DOHH2 (cell line): ENCODE measurements at regions not wholly inside any gene's neighbourhood (a gene's known extent, or its start where the extent isn't known, plus 50 kb on each side); places are given as distances from the start of the nearest gene placed in this dataset.

Experiments used
- H3F3A ChIP-seq: fragments of 200-600 bp; sonication (generic), shearing (Covaris generic); 2 replicates; pipeline ENCODE4 v1.6.0; 2016; ENCODE audit warnings: antibody characterized with exemption, mild to moderate bottlenecking; ENCODE audit not compliant: control insufficient read depth, insufficient read depth
- H3K27ac ChIP-seq: fragments of 200-600 bp; sonication (generic); 2 replicates; pipeline ENCODE4 v1.5.1; 2014; ENCODE audit warnings: low read depth, mild to moderate bottlenecking, low read length, moderate library complexity
- H3K27me3 ChIP-seq: fragments of 200-600 bp; sonication (generic); 2 replicates; pipeline ENCODE4 v1.6.1; 2014; ENCODE audit warnings: mild to moderate bottlenecking, low read length, mixed read lengths; ENCODE audit not compliant: control insufficient read depth
- H3K36me3 ChIP-seq: fragments of 200-600 bp; sonication (generic); 2 replicates; pipeline ENCODE4 v1.6.1; 2014; ENCODE audit warnings: mild to moderate bottlenecking, low read length, moderate library complexity, mixed read lengths; ENCODE audit not compliant: control insufficient read depth
- H3K4me1 ChIP-seq: fragments of 200-600 bp; sonication (generic); 2 replicates; pipeline ENCODE4 v1.6.1; 2014; ENCODE audit warnings: mild to moderate bottlenecking, low read length, mixed read lengths; ENCODE audit not compliant: control insufficient read depth
- H3K4me2 ChIP-seq: fragments of 200-600 bp; sonication (generic); 2 replicates; pipeline ENCODE4 v1.6.0; 2014; ENCODE audit warnings: mild to moderate bottlenecking, low read length, moderate library complexity
- H3K4me3 ChIP-seq: fragments of 200-600 bp; sonication (generic); 2 replicates; pipeline ENCODE4 v1.5.1; 2014; ENCODE audit warnings: mild to moderate bottlenecking, low read length, mixed read lengths
- H3K79me2 ChIP-seq: fragments of 200-600 bp; sonication (generic); 2 replicates; pipeline ENCODE4 v1.6.1; 2014; ENCODE audit warnings: mild to moderate bottlenecking, low read length, mixed read lengths; ENCODE audit not compliant: control insufficient read depth
- H3K9me2 ChIP-seq: fragments of 200-600 bp; sonication (generic); replicated peaks from 2 replicates; pipeline ENCODE4 v1.6.1; 2014; ENCODE audit warnings: mild to moderate bottlenecking, low read length, mixed read lengths; ENCODE audit not compliant: control insufficient read depth
- H3K9me3 ChIP-seq: fragments of 200-600 bp; sonication (generic); 2 replicates; pipeline ENCODE4 v1.6.1; 2014; ENCODE audit warnings: antibody characterized with exemption, low read length, mixed read lengths; ENCODE audit not compliant: control insufficient read depth, insufficient read depth
- H4K20me1 ChIP-seq: fragments of 200-600 bp; sonication (generic); 2 replicates; pipeline ENCODE4 v1.6.0; 2014; ENCODE audit warnings: low read depth, mild to moderate bottlenecking, antibody characterized with exemption, low read length, moderate library complexity; ENCODE audit not compliant: control insufficient read depth, insufficient read depth
- CTCF ChIP-seq: fragments of 200-600 bp; sonication (generic); IDR thresholded peaks from one replicate; pipeline ENCODE4 v1.5.1; 2014; ENCODE audit warnings: antibody characterized with exemption, mild to moderate bottlenecking, low read depth, low read length; ENCODE audit not compliant: poor library complexity, severe bottlenecking
- EZH2phosphoT487 ChIP-seq: fragments of 200-600 bp; sonication (generic); IDR thresholded peaks from 2 replicates; pipeline ENCODE4 v1.6.1; 2017; ENCODE audit warnings: borderline replicate concordance, mild to moderate bottlenecking, antibody characterized with exemption, low read length, moderate library complexity, mixed read lengths

- Histone ChIP-seq H3K9me2 (no peaks in the 10 kb centered on the region), H3K27ac (no peak overlapping the region), H3K4me1 (0 out of 2 replicates have a peak, but pooled peaks cover 7% of the 10 kb centered on the region), H3K27me3 (no peaks in the 10 kb centered on the region), H3K4me3 (no peak overlapping the region), H3K79me2 (no peaks in the 10 kb centered on the region), H4K20me1 (no peaks in the 10 kb centered on the region), H3F3A (no peaks in the 10 kb centered on the region), H3K9me3 (no peaks in the 10 kb centered on the region), H3K36me3 (no peaks in the 10 kb centered on the region), H3K4me2 (no peak overlapping the region)
- no peak for TF ChIP-seq EZH2phosphoT487
- no peak for TF ChIP-seq CTCF
These were observed 142.8 kb upstream of the EGR2 start for GRCh38 chr10:62958980-62959379.

- Histone ChIP-seq H3K79me2 (no peaks in the 10 kb centered on the region), H3K27ac (no peak overlapping the region), H3K4me3 (no peak overlapping the region), H3K9me2 (no peaks in the 10 kb centered on the region), H3K4me2 (no peak overlapping the region), H3K36me3 (no peaks in the 10 kb centered on the region), H3K27me3 (no peaks in the 10 kb centered on the region), H3K4me1 (no peaks in the 10 kb centered on the region), H4K20me1 (no peaks in the 10 kb centered on the region), H3K9me3 (no peaks in the 10 kb centered on the region), H3F3A (no peaks in the 10 kb centered on the region)
- no peak for TF ChIP-seq EZH2phosphoT487
- TF ChIP-seq CTCF, result no peak
These were observed 130.1 kb upstream of the EGR2 start for GRCh38 chr10:62946278-62946677.

- Histone ChIP-seq H3K27ac (no peak overlapping the region), H3K4me2 (no peak overlapping the region), H3K9me3 (no peaks in the 10 kb centered on the region), H3F3A (no peaks in the 10 kb centered on the region), H3K4me3 (no peak overlapping the region), H3K27me3 (no peaks in the 10 kb centered on the region), H3K4me1 (no peaks in the 10 kb centered on the region), H3K36me3 (no peaks in the 10 kb centered on the region), H3K79me2 (no peaks in the 10 kb centered on the region), H4K20me1 (no peaks in the 10 kb centered on the region), H3K9me2 (no peaks in the 10 kb centered on the region)
- TF ChIP-seq CTCF (no peak), EZH2phosphoT487 (no peak)
These were observed 123.5 kb upstream of the EGR2 start for GRCh38 chr10:62939698-62940097.

- H3K79me2 ChIP-seq, result no peaks in the 10 kb centered on the region
- no peak for TF ChIP-seq CTCF
- no peak for TF ChIP-seq EZH2phosphoT487
- H3K27ac ChIP-seq, result no peak overlapping the region
- no peaks in the 10 kb centered on the region for H3K9me3 ChIP-seq
- H3K9me2 ChIP-seq, result no peaks in the 10 kb centered on the region
- H3K4me3 ChIP-seq, result no peak overlapping the region
- no peaks in the 10 kb centered on the region for H3K4me1 ChIP-seq
- no peaks in the 10 kb centered on the region for H3F3A ChIP-seq
- no peaks in the 10 kb centered on the region for H3K27me3 ChIP-seq
- no peak overlapping the region for H3K4me2 ChIP-seq
- H3K36me3 ChIP-seq, result no peaks in the 10 kb centered on the region
- no peaks in the 10 kb centered on the region for H4K20me1 ChIP-seq
These were observed 122.5 kb upstream of the EGR2 start for GRCh38 chr10:62938672-62939071.
